ENCODE measurements at regions not wholly inside any gene's neighbourhood (a gene's known extent, or its start where the extent isn't known, plus 50 kb on each side); places are given as distances from the start of the nearest gene placed in this dataset.

DNA sequence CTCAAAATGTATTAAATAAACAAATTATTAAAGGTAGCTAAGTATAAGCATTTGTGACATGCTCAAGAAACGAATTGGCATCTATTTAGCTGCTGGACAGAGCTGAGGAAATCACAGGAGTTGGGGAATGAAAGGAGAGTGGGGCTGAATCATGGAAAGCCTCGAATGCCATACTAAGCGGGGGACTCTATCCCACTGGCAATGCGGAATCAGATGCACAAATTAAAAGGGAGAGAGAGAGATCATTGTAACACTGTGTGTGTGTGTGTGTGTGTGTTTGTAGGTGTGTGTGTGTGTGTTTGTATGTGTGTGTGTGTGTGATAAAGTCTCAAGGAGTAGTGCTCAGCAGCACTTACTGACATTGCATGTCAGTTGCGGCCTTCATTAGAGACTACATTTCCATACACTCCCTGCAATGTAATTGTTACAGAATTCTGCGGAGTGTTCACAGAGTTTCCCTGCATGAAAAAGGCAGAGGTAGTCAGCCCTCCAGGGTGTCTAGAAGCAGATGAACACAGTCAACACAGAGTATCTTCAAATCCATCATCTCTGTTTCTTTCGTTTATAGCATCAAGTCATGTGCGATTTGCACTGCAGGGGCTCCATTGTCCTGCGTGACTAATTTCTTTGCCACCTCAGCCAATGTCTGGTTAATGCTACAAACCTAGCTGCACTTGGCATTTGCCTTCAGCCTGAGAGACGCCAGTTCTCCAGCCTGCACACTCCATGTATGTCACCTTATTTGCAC is 111.7 kb upstream of the CYRIA start:
- H3K9ac ChIP-seq (ENCODE audit: low read length in 5 of 5), result no peak overlapping the region
- H3K9me3 ChIP-seq (ENCODE audit: control insufficient read depth in 5 of 5, low read length in 5 of 5), result no peaks in the 10 kb centered on the region
- H3K4me3 ChIP-seq (ENCODE audit: low read depth in 1 of 5, low read length in 5 of 5), result no peak overlapping the region
- H3K27ac ChIP-seq (ENCODE audit: low read depth, low read length), result no peak overlapping the region
- H3K27me3 ChIP-seq (ENCODE audit: control insufficient read depth in 5 of 5, insufficient read depth in 4 of 5, low read length in 5 of 5), result peaks cover 0 to 5% (median 0%) of the 10 kb centered on the region in 5 donors
- no peaks in the 10 kb centered on the region for H3K36me3 ChIP-seq (ENCODE audit: control insufficient read depth in 5 of 5, insufficient read depth in 5 of 5, low read length in 5 of 5)
- peaks cover 0 to 6% (median 0%) of the 10 kb centered on the region in 5 donors for H3K4me1 ChIP-seq (ENCODE audit: control insufficient read depth in 5 of 5, insufficient read depth in 5 of 5, low read length in 5 of 5)

DNA sequence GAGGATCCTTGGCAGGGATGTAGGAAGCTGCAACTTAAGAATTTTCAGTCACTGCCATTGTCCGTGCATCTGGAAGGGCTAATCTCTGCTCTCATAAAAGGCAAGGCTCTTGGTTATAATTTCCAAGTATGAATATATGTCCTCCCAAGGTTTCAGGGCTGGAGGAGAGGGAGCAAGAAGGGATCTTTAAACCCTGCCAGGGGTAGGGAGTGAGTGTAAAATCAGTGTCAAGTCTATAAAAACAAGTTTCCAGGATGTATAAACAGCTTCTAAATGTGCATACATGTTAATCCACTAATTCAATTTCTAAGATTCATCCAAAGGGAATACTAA is 110.2 kb upstream of the CYRIA start:
- Histone ChIP-seq H3K27me3 (ENCODE audit: control insufficient read depth in 5 of 5, insufficient read depth in 4 of 5, low read length in 5 of 5) (peaks cover 0 to 3% (median 0%) of the 10 kb centered on the region in 5 donors), H3K4me1 (ENCODE audit: control insufficient read depth in 5 of 5, insufficient read depth in 5 of 5, low read length in 5 of 5) (peaks cover 0 to 6% (median 0%) of the 10 kb centered on the region in 5 donors), H3K9me3 (ENCODE audit: control insufficient read depth in 5 of 5, low read length in 5 of 5) (no peaks in the 10 kb centered on the region), H3K27ac (ENCODE audit: low read depth, low read length) (no peak overlapping the region), H3K4me3 (ENCODE audit: low read depth in 1 of 5, low read length in 5 of 5) (no peak overlapping the region), H3K9ac (ENCODE audit: low read length in 5 of 5) (no peak overlapping the region), H3K36me3 (ENCODE audit: control insufficient read depth in 5 of 5, insufficient read depth in 5 of 5, low read length in 5 of 5) (no peaks in the 10 kb centered on the region)

DNA sequence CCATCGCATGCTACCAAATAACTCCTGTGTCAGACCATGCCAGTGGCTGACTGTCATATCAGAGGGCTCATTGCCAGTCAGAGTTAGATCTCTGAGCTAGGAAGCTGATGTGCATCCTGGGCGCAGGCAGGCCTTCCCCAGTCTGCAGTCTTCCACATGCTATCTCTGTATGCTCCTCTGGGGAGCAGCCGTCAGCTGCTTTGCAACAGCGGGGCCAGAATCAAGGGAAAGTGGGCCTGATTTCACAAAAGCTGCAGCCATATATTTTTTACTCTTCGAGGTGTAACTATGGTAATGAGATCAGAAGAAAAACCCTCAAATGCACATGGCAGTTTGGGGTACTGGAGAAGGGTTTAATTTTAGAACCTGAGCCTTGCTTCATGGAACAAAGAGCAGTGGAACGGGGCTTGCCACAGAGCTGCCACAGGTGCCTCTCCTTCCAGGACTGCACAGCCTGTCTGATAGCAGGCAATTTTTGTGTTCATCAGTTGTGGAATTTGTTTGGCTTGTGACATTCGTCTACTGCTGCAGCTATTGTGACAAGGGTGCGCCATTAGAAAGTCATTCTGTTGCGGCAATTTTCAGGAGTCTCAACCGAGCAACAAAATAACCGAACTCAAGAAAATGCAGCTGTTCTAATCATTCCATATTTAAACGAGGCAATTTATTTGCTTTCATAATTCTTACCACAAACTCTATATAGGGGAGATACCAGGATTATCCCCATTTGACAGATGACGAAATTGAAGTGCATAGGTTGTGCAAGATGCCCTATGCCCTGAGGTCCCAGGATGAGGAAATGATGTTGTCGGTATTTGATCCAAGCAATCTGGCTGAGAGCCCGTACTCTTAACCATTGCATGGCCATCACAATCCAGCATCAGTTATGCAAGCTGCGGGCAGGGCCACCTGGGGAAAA is 109.6 kb upstream of the CYRIA start:
- Histone ChIP-seq H3K27me3 (ENCODE audit: control insufficient read depth in 5 of 5, insufficient read depth in 4 of 5, low read length in 5 of 5) (peaks cover 0 to 3% (median 0%) of the 10 kb centered on the region in 5 donors), H3K9me3 (ENCODE audit: control insufficient read depth in 5 of 5, low read length in 5 of 5) (no peaks in the 10 kb centered on the region), H3K4me3 (ENCODE audit: low read depth in 1 of 5, low read length in 5 of 5) (no peak overlapping the region), H3K9ac (ENCODE audit: low read length in 5 of 5) (no peak overlapping the region), H3K36me3 (ENCODE audit: control insufficient read depth in 5 of 5, insufficient read depth in 5 of 5, low read length in 5 of 5) (no peaks in the 10 kb centered on the region), H3K27ac (ENCODE audit: low read depth, low read length) (no peak overlapping the region), H3K4me1 (ENCODE audit: control insufficient read depth in 5 of 5, insufficient read depth in 5 of 5, low read length in 5 of 5) (peaks cover 0 to 6% (median 0%) of the 10 kb centered on the region in 5 donors)

DNA sequence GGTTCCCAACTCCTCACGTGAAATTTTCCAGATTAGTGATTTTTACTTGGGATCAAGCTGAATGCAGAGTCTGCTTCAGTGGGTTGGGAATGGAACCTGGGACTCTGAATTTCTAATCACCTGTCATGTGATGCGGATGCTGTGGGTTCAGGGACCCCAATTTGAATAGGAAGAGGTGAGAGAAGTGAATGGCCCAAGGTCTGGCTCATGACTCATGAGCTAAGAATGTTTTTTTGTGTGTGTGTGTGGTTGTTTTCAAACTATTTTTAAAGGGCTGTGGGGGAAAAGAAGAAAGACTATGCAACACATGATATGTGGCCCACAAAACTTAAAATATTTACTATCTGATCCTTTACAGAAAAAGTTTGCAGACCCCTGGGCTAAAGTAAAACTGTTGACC is 108.5 kb upstream of the CYRIA start:
- peaks cover 0 to 3% (median 0%) of the 10 kb centered on the region in 5 donors for H3K27me3 ChIP-seq (ENCODE audit: control insufficient read depth in 5 of 5, insufficient read depth in 4 of 5, low read length in 5 of 5)
- no peak overlapping the region for H3K27ac ChIP-seq (ENCODE audit: low read depth, low read length)
- no peaks in the 10 kb centered on the region for H3K36me3 ChIP-seq (ENCODE audit: control insufficient read depth in 5 of 5, insufficient read depth in 5 of 5, low read length in 5 of 5)
- H3K4me3 ChIP-seq (ENCODE audit: low read depth in 1 of 5, low read length in 5 of 5), result no peak overlapping the region
- no peaks in the 10 kb centered on the region for H3K9me3 ChIP-seq (ENCODE audit: control insufficient read depth in 5 of 5, low read length in 5 of 5)
- H3K9ac ChIP-seq (ENCODE audit: low read length in 5 of 5), result no peak overlapping the region
- H3K4me1 ChIP-seq (ENCODE audit: control insufficient read depth in 5 of 5, insufficient read depth in 5 of 5, low read length in 5 of 5), result peaks cover 0 to 6% (median 0%) of the 10 kb centered on the region in 5 donors

DNA sequence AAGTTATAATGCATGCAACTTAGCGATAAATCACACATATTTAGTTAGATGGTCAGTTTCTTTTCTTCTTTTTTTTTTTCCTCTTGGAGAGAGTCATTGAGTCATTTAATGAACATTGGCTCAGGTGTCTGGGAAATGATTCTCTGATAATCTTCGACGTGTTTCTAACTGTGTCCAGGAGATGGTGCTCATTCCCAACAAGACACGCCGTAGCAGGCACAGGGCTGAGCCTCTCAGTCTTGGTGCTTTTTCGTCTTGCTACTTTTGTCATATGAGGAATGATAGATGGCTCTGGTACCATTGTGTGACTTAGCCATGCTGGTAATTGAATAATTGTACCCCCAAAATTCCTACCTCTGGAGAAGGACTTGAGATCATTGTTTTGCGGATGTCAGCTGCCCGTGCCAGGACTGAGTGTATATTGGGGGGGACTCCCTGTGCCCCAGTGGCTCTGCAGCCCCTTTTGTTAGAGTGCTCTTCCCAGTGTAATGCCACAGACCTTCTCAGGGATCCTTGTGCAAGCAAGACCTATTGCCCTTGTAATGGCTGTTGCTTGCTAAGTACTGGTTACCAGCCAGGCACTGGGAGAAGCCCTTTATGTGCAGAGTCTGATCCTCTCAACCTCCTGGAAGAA is 107.6 kb upstream of the CYRIA start:
- Histone ChIP-seq H3K27ac (ENCODE audit: low read depth, low read length) (no peak overlapping the region), H3K9me3 (ENCODE audit: control insufficient read depth in 5 of 5, low read length in 5 of 5) (no peaks in the 10 kb centered on the region), H3K9ac (ENCODE audit: low read length in 5 of 5) (no peak overlapping the region), H3K27me3 (ENCODE audit: control insufficient read depth in 5 of 5, insufficient read depth in 4 of 5, low read length in 5 of 5) (peaks cover 0 to 3% (median 0%) of the 10 kb centered on the region in 5 donors), H3K4me1 (ENCODE audit: control insufficient read depth in 5 of 5, insufficient read depth in 5 of 5, low read length in 5 of 5) (peaks cover 0 to 6% (median 0%) of the 10 kb centered on the region in 5 donors), H3K36me3 (ENCODE audit: control insufficient read depth in 5 of 5, insufficient read depth in 5 of 5, low read length in 5 of 5) (no peaks in the 10 kb centered on the region), H3K4me3 (ENCODE audit: low read depth in 1 of 5, low read length in 5 of 5) (no peak overlapping the region)

DNA sequence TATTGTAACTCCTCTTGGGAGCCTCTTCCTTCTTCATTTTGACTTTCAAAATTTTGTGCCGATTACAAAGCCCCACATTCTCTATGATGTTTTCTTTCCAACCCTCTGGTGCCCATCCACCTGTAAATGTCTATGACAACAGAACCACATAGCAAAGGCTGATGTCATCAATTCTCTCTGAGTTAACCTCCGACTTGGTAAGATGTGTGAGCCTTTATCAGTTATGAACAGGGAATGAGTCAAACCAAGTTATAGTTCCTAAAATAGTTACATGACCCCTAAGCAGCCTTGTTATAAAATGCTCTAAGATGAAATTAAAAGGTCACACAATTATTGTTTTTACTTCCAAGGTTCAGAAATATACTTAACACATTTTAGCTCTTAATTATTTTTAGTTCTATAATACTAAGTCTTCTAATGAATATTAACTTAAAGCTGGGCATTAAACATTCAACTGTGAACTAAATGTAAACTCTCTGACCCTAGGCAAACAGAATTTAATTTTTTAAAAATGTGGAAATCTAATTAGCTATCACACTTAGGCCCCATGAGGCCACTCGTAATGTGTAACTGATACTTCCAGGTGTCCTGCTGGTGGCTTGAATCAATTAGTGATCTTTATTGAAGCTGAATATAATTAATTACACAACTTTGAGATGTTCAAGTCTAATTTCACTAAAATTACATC is 102.3 kb upstream of the CYRIA start:
- Histone ChIP-seq H3K4me3 (ENCODE audit: low read depth in 1 of 5, low read length in 5 of 5) (no peak overlapping the region), H3K9ac (ENCODE audit: low read length in 5 of 5) (no peak overlapping the region), H3K27me3 (ENCODE audit: control insufficient read depth in 5 of 5, insufficient read depth in 4 of 5, low read length in 5 of 5) (no peaks in the 10 kb centered on the region), H3K36me3 (ENCODE audit: control insufficient read depth in 5 of 5, insufficient read depth in 5 of 5, low read length in 5 of 5) (no peaks in the 10 kb centered on the region), H3K9me3 (ENCODE audit: control insufficient read depth in 5 of 5, low read length in 5 of 5) (peaks cover 0 to 4% (median 0%) of the 10 kb centered on the region in 5 donors), H3K4me1 (ENCODE audit: control insufficient read depth in 5 of 5, insufficient read depth in 5 of 5, low read length in 5 of 5) (no peaks in the 10 kb centered on the region), H3K27ac (ENCODE audit: low read depth, low read length) (no peak overlapping the region)

DNA sequence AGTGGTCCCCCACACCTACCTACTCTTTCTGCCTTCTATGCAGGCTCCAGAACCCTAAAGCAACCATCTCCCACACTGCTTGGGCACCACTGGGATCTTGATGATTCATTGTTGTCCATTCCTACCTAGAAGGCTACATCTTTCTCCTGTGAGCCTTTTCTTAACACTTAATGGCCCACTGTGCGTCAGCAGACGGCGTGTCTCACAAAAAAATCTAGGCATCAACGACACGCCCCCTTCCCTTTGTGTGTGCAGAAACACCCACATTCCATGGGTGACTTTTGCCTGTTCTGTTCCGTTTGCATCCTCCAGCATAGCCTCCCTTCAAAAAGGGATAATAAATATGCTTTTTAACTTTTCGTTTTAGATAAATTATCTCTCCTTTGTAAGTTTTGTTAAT is 99.7 kb upstream of the CYRIA start:
- H3K36me3 ChIP-seq (ENCODE audit: control insufficient read depth in 5 of 5, insufficient read depth in 5 of 5, low read length in 5 of 5), result no peaks in the 10 kb centered on the region
- H3K9me3 ChIP-seq (ENCODE audit: control insufficient read depth in 5 of 5, low read length in 5 of 5), result peaks cover 0 to 4% (median 0%) of the 10 kb centered on the region in 5 donors
- H3K4me1 ChIP-seq (ENCODE audit: control insufficient read depth in 5 of 5, insufficient read depth in 5 of 5, low read length in 5 of 5), result no peaks in the 10 kb centered on the region
- no peak overlapping the region for H3K4me3 ChIP-seq (ENCODE audit: low read depth in 1 of 5, low read length in 5 of 5)
- H3K27ac ChIP-seq (ENCODE audit: low read depth, low read length), result no peak overlapping the region
- no peaks in the 10 kb centered on the region for H3K27me3 ChIP-seq (ENCODE audit: control insufficient read depth in 5 of 5, insufficient read depth in 4 of 5, low read length in 5 of 5)
- H3K9ac ChIP-seq (ENCODE audit: low read length in 5 of 5), result no peak overlapping the region

DNA sequence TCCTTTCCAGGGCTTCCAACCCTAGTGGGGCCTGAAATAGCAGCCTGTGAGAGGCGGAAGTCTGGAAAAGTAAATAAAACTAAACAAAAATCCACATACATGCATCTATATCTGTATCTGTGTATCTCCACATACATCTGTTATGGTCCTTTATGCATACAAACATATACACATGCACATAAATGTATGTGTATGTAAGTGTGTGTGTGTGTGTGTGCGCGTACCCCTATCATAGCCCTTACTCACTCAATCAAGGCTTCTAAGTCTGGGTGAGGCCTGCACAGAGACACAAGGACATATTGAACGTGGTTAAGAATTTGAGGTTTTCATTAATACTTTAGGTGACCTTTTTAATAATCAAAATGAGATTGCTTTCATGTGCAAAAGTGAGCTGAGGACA is 98.9 kb upstream of the CYRIA start:
- Histone ChIP-seq H3K4me3 (ENCODE audit: low read depth in 1 of 5, low read length in 5 of 5) (no peak overlapping the region), H3K27me3 (ENCODE audit: control insufficient read depth in 5 of 5, insufficient read depth in 4 of 5, low read length in 5 of 5) (no peaks in the 10 kb centered on the region), H3K9me3 (ENCODE audit: control insufficient read depth in 5 of 5, low read length in 5 of 5) (peaks cover 0 to 4% (median 0%) of the 10 kb centered on the region in 5 donors), H3K36me3 (ENCODE audit: control insufficient read depth in 5 of 5, insufficient read depth in 5 of 5, low read length in 5 of 5) (no peaks in the 10 kb centered on the region), H3K27ac (ENCODE audit: low read depth, low read length) (no peak overlapping the region), H3K4me1 (ENCODE audit: control insufficient read depth in 5 of 5, insufficient read depth in 5 of 5, low read length in 5 of 5) (no peaks in the 10 kb centered on the region), H3K9ac (ENCODE audit: low read length in 5 of 5) (no peak overlapping the region)

DNA sequence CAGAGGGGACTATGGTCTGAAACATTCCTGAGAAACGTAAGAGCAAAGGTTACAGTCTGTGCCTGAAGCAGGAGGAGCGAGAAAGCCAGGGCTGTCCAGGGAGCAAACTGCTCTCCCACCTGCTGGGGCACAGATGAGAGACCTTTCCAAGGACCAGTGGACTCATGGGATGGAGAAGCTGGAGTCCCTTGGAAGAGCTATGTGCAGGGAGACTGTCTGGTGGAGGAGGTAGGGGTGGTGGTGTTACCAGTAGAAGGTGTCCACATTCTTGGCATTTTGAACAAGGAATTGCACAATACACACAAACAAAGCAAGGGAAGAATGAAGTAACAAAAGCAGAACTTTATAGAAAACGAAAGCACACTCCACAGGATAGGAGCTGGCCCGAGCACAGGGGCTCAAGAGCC is 97.9 kb upstream of the CYRIA start:
- H3K27ac ChIP-seq (ENCODE audit: low read depth, low read length), result no peak overlapping the region
- H3K4me3 ChIP-seq (ENCODE audit: low read depth in 1 of 5, low read length in 5 of 5), result peak overlapping the region in 2 of 5 donors; percentile 24 to 35
- H3K9me3 ChIP-seq (ENCODE audit: control insufficient read depth in 5 of 5, low read length in 5 of 5), result peaks cover 0 to 4% (median 0%) of the 10 kb centered on the region in 5 donors
- no peak overlapping the region for H3K9ac ChIP-seq (ENCODE audit: low read length in 5 of 5)
- H3K4me1 ChIP-seq (ENCODE audit: control insufficient read depth in 5 of 5, insufficient read depth in 5 of 5, low read length in 5 of 5), result no peaks in the 10 kb centered on the region
- no peaks in the 10 kb centered on the region for H3K36me3 ChIP-seq (ENCODE audit: control insufficient read depth in 5 of 5, insufficient read depth in 5 of 5, low read length in 5 of 5)
- no peaks in the 10 kb centered on the region for H3K27me3 ChIP-seq (ENCODE audit: control insufficient read depth in 5 of 5, insufficient read depth in 4 of 5, low read length in 5 of 5)

All from subcutaneous abdominal adipose tissue (tissue), 5 donors.